ENCODE measurements at regions not wholly inside any gene's neighbourhood (a gene's known extent, or its start where the extent isn't known, plus 50 kb on each side); places are given as distances from the start of the nearest gene placed in this dataset.
"Not testable (repeated sequence)": the region's sequence is repeated elsewhere in the genome, so short reads cannot be mapped to it uniquely, and the experiment has no call there.

DNA sequence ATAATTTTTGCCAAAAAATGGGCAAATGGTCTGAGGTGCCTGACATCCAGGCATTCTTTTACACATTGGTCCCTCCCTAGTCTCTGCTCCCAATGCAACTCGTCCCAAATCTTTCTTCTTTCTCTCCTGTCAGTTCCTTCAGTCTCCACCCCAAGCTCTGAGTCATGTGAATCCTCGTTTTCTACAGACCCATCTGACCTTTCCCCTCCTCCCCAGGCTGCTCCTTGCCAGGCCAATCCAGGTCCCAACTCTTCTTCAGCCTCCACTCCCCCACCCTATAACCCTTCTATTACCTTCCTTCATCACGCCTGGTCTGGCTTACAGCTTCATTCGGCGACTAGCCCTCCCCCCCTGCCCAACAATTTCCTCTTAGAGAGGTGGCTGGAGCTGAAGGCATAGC lies 55.3 kb downstream of the BBS10 start:
- H3K27ac Mint-ChIP-seq; POLR2A ChIA-PET; H3K9me3 Mint-ChIP-seq; DNase-seq; H3K4me1 Mint-ChIP-seq; H3K36me3 Mint-ChIP-seq; ATAC-seq (ENCODE audit: low read depth); H3K4me3 Mint-ChIP-seq: not testable (repeated sequence)
- peaks cover 13% of the 10 kb centered on the region for H3K27me3 Mint-ChIP-seq

DNA sequence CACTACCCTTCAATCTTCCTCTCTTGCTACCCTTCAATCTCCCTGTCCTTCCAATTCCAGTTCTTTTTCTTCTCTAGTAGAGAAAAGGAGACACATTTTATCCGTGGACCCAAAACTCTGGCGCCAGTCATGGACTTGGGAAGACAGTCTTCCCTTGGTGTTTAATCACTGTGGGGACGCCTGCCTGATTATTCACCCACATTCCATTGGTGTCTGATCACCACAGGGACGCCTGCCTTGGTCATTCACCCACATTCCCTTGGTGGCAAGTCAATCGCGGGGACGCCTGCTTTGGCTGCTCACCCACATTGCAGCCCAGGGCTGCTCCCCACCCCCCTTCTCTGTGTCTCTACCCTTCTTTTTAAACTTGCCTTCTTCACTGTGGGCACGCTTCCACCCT lies 55.9 kb downstream of the BBS10 start:
- H3K27me3 Mint-ChIP-seq = peaks cover 13% of the 10 kb centered on the region
- H3K4me3 Mint-ChIP-seq; H3K27ac Mint-ChIP-seq; DNase-seq; ATAC-seq (ENCODE audit: low read depth); POLR2A ChIA-PET; H3K36me3 Mint-ChIP-seq; H3K4me1 Mint-ChIP-seq; H3K9me3 Mint-ChIP-seq: not testable (repeated sequence)

DNA sequence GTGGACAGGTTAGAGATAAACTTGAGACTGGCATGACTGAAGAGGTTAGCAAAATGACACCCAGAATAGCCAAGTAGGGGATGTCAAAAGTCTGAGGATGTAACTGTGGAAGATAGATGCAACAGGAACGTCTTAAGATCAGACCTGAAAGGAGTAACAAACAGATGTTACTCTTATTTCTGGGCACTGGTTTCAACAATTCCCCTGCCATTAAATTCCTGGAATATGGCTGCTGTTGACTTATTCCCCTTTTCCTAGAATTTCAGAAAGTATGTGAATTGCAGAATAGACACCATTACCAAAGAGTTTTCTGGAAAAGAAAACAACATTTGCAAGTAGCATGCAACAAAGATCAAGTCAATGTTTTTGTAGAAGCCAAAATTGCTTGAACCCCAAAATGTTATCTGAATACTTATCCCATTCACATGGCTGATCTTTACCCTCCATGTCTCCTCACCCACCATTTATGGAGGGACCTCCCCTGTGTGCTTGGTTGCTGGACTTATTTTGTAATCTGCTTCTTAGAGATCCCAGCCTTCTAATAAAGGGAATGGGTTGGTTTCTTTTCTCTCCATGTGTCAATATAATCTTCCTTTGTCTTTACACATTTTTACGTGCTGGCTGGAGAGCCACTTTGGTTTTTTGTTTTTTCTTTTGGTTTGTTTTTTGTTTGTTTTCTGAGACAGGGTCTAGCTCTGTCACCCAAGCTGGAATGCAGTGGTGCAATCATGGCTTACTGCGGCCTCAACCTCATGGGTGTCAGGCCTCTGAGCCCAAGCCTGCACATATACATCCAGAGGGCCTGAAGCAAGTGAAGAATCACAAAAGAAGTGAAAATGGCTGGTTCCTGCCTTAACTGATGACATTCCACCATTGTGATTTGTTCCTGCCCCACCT lies 57.0 kb downstream of the BBS10 start:
- Mint-ChIP-seq H3K4me3 (no peak overlapping the region), H3K27me3 (peaks cover 14% of the 10 kb centered on the region), H3K9me3 (peaks cover 4% of the 10 kb centered on the region), H3K36me3 (no peaks in the 10 kb centered on the region), H3K27ac (no peak overlapping the region), H3K4me1 (no peaks in the 10 kb centered on the region)
- POLR2A ChIA-PET = no interaction called here
- ATAC-seq (ENCODE audit: low read depth) = no peak
- DNase-seq = no peak

DNA sequence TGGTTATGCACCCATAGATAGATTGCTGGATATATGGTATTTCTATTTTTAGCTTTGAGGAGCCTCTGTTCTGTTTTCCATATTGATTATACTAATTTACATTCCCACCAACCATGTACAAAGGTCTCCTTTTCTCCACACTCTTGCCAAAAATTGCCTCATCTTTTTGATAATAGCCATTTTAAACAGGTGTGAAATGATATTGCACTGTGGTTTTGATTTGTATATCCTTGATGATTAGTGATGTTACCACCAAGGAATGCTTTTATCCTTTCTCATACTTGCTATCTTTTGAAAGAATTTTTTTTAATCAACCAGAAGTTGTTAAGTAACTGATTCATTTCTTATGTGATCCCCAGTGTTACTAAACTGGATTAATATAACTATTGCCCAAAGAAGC lies 60.0 kb downstream of the BBS10 start:
- H3K4me1 Mint-ChIP-seq = no peaks in the 10 kb centered on the region
- ATAC-seq (ENCODE audit: low read depth) = no peak
- peaks cover 4% of the 10 kb centered on the region for H3K9me3 Mint-ChIP-seq

DNA sequence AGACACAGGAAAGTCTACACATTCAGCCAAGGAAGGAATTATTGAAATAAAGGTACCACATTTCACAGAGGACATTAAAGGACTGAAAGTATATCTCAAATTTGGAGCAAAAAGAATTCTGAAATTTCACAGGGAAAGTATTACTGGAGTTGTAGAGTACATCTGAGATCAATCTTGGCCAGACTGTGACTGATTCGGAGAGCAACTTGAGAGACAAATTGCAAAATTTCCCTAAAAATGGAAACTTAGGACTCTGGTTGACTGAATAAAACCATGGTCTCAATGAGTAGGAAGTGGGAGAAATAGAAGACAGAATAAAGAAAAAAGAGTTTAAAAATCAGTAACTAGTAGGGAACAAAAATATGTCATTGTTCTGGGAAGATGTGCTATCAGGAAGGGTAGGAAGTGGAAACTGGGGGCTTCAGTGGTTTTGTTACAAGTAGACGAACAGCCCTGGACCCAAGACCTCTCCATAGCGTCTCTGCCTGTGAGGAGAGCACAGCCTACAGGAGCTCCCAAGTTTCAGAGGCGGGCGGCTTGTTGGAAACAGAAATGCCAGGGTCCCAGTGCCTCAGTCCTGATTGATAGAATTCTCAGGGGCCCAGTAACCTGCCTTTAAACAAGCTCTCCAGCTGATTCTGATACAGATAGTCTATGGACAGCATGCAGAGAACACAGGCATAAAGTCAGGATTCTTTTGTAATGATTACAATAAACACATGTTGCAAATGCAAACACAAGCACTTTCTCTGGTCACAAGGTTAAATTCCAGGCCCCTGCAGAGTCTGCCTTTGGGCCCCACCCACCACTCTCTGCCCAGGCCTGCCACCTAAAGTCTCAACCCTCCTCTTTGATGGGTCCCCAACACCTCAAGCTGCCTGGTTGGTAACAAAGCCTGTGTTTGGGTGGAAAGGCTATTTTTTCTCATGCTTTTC lies 63.1 kb downstream of the BBS10 start:
- no peak for DNase-seq
- H3K9me3 Mint-ChIP-seq = no peaks in the 10 kb centered on the region
- no peak overlapping the region for H3K4me3 Mint-ChIP-seq
- no peak overlapping the region for H3K27ac Mint-ChIP-seq
- POLR2A ChIA-PET = no interaction called here
- H3K27me3 Mint-ChIP-seq = peaks cover 13% of the 10 kb centered on the region
- ATAC-seq (ENCODE audit: low read depth) = no peak
- no peaks in the 10 kb centered on the region for H3K36me3 Mint-ChIP-seq
- no peaks in the 10 kb centered on the region for H3K4me1 Mint-ChIP-seq

More for the DNA sequence above, 60.0 kb downstream of the BBS10 start:
- Mint-ChIP-seq H3K27me3 (peaks cover 18% of the 10 kb centered on the region), H3K27ac (no peak overlapping the region), H3K4me3 (no peak overlapping the region), H3K36me3 (no peaks in the 10 kb centered on the region)
- POLR2A ChIA-PET = no interaction called here
- DNase-seq = no peak

DNA sequence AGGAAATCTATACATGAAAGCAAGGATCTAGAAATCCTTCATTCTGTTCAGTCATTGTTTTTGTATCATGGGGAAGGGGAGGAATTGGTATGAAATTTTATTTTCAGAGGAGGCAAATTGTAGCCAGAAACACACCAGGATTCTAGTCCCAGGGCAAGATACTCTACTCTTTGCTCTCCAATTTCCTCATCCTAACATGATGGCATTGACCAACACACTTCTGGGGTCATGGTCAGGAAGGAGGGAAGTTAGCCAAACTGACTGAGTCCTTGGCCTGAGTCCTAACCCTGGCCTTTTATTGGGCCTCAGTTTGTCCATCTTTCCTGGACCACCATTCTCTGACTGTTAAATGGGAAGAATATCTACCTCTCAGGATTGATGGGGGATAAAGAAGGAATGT lies 65.5 kb downstream of the BBS10 start:
- H3K4me3 Mint-ChIP-seq = no peak overlapping the region
- no peak overlapping the region for H3K27ac Mint-ChIP-seq
- H3K36me3 Mint-ChIP-seq = no peaks in the 10 kb centered on the region
- no peaks in the 10 kb centered on the region for H3K9me3 Mint-ChIP-seq
- ATAC-seq (ENCODE audit: low read depth) (no peak), DNase-seq (no peak)
- POLR2A ChIA-PET = no interaction called here
- H3K4me1 Mint-ChIP-seq = no peaks in the 10 kb centered on the region
- peaks cover 7% of the 10 kb centered on the region for H3K27me3 Mint-ChIP-seq

DNA sequence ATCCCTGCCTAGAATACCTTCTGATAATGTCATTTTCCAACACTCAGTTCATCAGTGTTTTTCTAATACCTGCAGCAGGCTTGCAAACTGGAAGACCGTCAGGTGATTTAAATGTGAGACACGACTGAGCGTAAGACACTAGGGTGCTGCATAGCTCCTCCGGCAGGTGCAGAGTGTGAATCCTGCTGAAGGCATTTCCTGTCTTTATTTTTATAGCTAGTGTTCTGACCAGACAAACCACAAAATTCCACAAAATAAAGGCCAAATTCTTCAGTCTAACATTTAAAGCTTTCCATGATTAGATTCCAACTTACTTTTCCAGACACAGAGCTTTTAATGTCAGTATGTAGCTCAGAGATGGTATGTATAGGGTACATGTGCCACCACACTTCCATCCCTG lies 70.7 kb downstream of the BBS10 start:
- H3K4me1 Mint-ChIP-seq = peaks cover 2% of the 10 kb centered on the region
- POLR2A ChIA-PET = no interaction called here
- DNase-seq = no peak
- H3K9me3 Mint-ChIP-seq = no peaks in the 10 kb centered on the region
- no peak for ATAC-seq (ENCODE audit: low read depth)
- no peak overlapping the region for H3K27ac Mint-ChIP-seq
- H3K4me3 Mint-ChIP-seq = no peak overlapping the region
- H3K36me3 Mint-ChIP-seq = no peaks in the 10 kb centered on the region
- H3K27me3 Mint-ChIP-seq = peaks cover 2% of the 10 kb centered on the region

DNA sequence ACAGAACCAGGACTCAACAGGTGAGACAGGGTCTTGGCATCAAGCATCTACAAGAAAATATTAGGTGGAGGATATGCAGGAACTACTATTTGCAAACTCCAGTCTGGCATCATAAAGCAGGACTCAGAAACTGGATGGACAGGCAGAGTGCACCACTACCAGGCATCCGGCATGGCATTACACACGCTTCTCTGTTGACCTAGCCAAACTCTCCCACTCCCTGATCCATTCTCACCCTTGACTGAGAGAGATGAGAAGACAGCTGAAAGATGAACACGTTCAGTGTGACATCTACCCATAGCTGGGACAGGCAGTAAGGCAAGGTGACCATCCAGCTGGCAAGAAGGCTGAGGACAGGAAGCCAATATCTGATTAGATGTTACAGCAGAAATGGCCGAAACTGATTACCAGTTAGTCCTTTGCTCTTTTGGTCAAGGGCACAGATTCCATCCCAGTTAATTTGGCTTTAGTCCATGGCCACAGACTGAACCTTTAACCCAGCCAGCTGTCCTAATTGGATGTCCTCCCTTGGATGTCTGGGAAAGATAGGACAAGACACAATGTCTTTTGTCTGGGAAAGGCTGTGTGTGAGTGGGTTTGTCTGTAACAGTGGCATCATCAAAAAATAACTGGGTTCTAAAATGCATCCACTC lies 71.6 kb downstream of the BBS10 start:
- no peak for ATAC-seq (ENCODE audit: low read depth)
- H3K4me3 Mint-ChIP-seq = no peak overlapping the region
- no peaks in the 10 kb centered on the region for H3K27me3 Mint-ChIP-seq
- H3K36me3 Mint-ChIP-seq = no peaks in the 10 kb centered on the region
- H3K4me1 Mint-ChIP-seq = peaks cover 2% of the 10 kb centered on the region
- DNase-seq = no peak
- no peak overlapping the region for H3K27ac Mint-ChIP-seq
- no peaks in the 10 kb centered on the region for H3K9me3 Mint-ChIP-seq
- POLR2A ChIA-PET = no interaction called here

DNA sequence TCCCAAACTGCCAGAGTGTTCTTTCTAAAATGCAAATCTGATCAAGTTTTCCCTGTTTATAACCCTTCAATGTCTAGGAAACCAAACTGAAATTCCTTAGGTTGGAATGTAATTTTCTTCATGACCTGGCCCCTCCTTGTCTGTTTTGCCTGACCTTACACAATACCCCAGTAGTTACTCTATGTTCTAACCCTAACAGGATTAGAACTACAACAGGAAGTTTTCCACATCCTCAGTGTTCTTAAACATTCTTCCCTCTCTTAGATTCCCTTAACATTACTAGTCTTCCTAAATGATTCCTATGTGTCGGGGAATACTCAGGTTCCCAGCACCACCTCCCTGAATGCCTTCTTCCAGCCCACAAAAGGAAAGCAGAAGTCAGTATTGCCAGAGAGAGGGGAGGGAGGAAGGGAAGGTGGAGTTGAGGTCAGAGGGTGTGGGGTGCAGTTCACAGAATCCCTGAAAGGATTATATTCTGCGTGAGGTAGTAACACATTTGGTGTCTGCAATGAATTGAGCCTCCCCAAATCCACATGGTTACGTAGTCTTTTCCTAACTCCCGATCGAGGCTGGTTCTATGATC lies 72.6 kb downstream of the BBS10 start:
- no peak overlapping the region for H3K4me3 Mint-ChIP-seq
- peaks cover 2% of the 10 kb centered on the region for H3K4me1 Mint-ChIP-seq
- no peaks in the 10 kb centered on the region for H3K36me3 Mint-ChIP-seq
- DNase-seq = no peak
- POLR2A ChIA-PET = no interaction called here
- no peaks in the 10 kb centered on the region for H3K27me3 Mint-ChIP-seq
- ATAC-seq (ENCODE audit: low read depth) = no peak
- no peaks in the 10 kb centered on the region for H3K9me3 Mint-ChIP-seq
- no peak overlapping the region for H3K27ac Mint-ChIP-seq

DNA sequence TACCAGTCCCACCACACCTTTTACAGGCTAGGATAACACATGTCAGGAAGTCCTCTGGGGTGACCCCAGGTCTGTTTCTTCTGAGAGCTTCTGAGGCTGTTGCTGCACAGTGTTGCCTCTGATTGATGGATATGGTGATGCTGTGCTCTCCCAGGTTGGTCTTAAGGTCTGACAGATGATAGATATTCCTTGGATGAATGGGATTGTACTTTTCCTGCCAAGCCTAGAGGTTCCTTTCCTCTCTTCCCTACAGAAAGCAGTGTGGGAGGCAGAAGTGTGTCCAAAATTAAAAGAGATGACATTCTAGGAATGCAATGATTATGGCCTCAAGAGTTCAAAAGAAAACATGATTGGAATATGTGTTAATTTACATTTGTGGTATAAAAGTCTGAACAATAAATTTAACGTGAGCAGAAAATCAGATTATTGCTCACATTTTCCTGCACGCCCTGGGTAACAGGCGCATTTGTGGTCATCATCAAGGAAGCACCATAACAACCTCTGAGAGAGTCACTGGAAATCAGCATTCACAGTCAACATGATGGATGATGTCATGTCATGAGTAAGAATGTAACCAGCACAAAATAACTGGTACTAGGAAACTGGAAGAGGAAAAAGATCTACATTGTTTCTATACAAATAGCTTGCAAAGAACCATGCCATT lies 73.7 kb downstream of the BBS10 start:
- no peak overlapping the region for H3K4me3 Mint-ChIP-seq
- no peaks in the 10 kb centered on the region for H3K36me3 Mint-ChIP-seq
- peaks cover 5% of the 10 kb centered on the region for H3K27me3 Mint-ChIP-seq
- POLR2A ChIA-PET = no interaction called here
- peaks cover 2% of the 10 kb centered on the region for H3K4me1 Mint-ChIP-seq
- ATAC-seq (ENCODE audit: low read depth) = no peak
- H3K9me3 Mint-ChIP-seq = no peaks in the 10 kb centered on the region
- no peak overlapping the region for H3K27ac Mint-ChIP-seq
- DNase-seq = no peak

DNA sequence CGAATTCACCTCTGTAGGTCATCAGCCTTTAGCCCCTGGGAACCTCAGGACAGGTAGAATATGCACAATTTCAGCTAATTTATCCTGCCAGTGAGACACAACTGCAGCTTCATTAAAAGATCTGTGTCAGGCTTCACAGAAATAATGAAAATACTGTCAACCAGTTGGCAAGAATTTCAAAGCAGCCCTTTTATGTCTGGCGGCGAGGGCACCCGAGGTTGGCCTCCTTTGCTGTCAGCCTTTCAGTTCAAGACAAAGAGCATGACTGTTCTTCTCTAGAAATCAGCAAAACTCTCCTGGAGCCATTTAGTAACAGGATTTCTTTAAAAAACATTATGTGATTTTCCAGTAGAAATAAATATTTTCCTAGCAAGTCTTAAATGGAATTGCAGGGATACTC lies 75.9 kb downstream of the BBS10 start:
- POLR2A ChIA-PET = no interaction called here
- no peak for ATAC-seq (ENCODE audit: low read depth)

DNA sequence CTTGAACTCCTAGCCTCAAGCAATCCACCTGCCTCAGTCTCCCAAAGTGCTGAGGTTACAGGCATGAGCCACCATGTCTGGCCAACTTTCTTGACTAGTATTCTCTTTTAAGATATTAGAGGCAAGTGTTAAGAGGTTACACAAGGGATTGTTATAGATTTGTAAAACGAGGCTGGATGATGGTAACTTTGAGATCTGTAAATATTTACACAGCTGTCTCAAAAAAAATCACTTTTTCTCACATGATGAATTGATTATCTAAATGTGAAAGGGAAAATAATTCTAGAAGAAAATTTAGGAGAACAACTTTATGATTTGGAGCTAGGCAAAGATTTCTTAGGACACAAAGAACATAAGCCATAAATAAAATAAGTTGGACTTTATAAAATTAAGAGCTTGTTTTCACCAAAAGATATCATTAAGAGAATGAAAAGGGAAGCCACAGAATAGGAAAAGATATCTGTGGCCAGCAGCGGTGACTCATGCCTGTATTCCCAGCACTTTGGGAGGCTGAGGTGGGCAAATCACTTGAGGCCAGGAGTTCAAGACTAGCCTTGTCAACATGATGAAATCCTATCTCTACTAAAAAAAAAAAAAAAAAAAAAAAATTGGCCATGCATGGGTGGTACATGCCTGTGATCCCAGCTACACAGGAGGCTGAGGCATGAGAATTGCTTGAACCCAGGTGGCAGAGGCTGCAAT lies 77.4 kb downstream of the BBS10 start:
- DNase-seq (no peak), ATAC-seq (ENCODE audit: low read depth) (no peak)
- Mint-ChIP-seq H3K4me1 (peaks cover 3% of the 10 kb centered on the region), H3K4me3 (no peak overlapping the region), H3K27me3 (peaks cover 13% of the 10 kb centered on the region), H3K36me3 (no peaks in the 10 kb centered on the region), H3K27ac (no peak overlapping the region), H3K9me3 (peaks cover under 1% of the 10 kb centered on the region)
- POLR2A ChIA-PET = no interaction called here

More for the DNA sequence above, 75.9 kb downstream of the BBS10 start:
- Mint-ChIP-seq H3K4me1 (peaks cover 2% of the 10 kb centered on the region), H3K36me3 (no peaks in the 10 kb centered on the region), H3K9me3 (no peaks in the 10 kb centered on the region), H3K27me3 (peaks cover 5% of the 10 kb centered on the region), H3K27ac (no peak overlapping the region), H3K4me3 (no peak overlapping the region)
- no peak for DNase-seq
